ENCODE measurements at regions not wholly inside any gene's neighbourhood (a gene's known extent, or its start where the extent isn't known, plus 50 kb on each side); places are given as distances from the start of the nearest gene placed in this dataset.

DNA sequence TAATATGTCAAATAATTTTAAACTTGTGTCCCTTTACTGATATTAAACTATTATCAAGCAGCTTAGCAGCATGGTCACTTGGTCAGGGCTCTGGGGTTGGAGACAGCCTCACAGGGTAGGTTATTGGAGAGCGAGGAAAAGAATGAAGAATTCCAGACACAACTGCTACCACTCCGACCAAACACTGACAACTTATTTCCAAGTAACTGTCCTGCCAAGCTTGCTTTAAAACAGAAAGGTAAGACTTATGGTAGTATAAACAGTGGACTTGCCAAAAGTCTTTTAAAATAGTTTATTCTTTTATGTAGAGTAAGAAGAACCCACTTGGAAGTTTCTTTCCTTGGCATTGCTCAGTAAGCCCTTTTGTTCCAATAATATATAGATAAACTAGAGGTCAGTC is 364.1 kb downstream of the DEPDC1B start:
- TF ChIP-seq, protein P1, sequence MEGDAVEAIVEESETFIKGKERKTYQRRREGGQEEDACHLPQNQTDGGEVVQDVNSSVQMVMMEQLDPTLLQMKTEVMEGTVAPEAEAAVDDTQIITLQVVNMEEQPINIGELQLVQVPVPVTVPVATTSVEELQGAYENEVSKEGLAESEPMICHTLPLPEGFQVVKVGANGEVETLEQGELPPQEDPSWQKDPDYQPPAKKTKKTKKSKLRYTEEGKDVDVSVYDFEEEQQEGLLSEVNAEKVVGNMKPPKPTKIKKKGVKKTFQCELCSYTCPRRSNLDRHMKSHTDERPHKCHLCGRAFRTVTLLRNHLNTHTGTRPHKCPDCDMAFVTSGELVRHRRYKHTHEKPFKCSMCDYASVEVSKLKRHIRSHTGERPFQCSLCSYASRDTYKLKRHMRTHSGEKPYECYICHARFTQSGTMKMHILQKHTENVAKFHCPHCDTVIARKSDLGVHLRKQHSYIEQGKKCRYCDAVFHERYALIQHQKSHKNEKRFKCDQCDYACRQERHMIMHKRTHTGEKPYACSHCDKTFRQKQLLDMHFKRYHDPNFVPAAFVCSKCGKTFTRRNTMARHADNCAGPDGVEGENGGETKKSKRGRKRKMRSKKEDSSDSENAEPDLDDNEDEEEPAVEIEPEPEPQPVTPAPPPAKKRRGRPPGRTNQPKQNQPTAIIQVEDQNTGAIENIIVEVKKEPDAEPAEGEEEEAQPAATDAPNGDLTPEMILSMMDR (IDR thresholded peaks at IDR 0.05), result no peak
- no peak overlapping the region for H3K9ac ChIP-seq (ENCODE audit: low read depth in 2 of 2, low read length in 2 of 2)
- H3K9me3 ChIP-seq, result no peaks in the 10 kb centered on the region
- no peaks in the 10 kb centered on the region for H3K4me1 ChIP-seq
- no peak overlapping the region for H3K27ac ChIP-seq
- no peak for DNase-seq
- H3K36me3 ChIP-seq, result no peaks in the 10 kb centered on the region
- no peaks in the 10 kb centered on the region for H3K27me3 ChIP-seq
- intact Hi-C loops (cut with DNase I), result no loop called here
- no peak overlapping the region for H3K4me3 ChIP-seq

DNA sequence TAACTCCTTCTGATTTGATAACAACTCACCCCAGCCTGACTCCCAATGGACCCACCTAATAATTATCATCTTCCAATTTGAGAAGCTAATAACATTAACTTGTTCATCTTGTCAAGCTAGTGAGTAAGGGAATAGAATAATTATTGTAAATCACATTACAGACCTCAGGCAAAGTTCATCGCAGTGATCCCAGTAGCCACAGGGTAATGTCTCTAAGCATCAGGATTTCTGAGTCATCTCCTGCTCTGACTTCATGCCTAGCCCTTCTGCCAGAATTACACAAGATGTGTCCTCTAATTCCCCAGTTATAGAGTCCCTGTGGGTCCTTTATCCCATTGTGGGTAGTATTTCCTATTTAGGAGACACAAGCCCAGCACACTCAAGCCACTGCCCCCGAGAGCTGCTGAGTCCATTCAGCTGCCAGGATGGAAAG is 365.7 kb downstream of the DEPDC1B start:
- Histone ChIP-seq H3K4me3 (no peak overlapping the region), H3K27ac (no peak overlapping the region), H3K27me3 (no peaks in the 10 kb centered on the region), H3K9ac (ENCODE audit: low read depth in 2 of 2, low read length in 2 of 2) (no peak overlapping the region), H3K36me3 (no peaks in the 10 kb centered on the region), H3K9me3 (no peaks in the 10 kb centered on the region), H3K4me1 (no peaks in the 10 kb centered on the region)
- intact Hi-C loops (cut with DNase I), result no loop called here
- no peak for DNase-seq
- TF ChIP-seq, protein P1 (IDR thresholded peaks at IDR 0.05), result no peak

DNA sequence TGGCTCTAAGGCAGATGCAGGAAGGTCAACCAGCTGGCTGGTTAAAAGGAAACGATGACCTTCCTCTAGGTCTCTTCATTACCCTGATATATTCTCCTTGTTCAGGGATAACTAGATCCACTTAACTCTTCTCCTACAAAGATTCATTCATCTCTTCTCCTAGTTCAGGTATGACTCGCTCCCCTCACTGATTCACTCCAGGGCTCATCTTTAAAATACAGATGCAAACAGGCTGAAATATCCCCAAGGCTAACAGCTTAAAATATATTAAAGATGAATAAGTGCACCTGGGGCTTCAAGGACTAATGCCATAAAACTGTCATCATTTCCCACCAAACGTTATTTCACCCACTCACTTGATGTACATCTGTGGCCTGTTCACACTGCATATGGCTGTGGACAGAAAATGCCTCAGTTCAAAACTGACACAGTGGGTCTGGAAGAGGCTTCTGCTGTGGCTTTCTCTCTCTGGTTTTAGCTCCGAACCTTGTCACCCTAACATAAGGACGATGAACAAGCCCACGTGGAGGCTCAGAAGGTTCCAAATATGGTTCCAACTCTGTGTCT is 366.9 kb downstream of the DEPDC1B start:
- H3K36me3 ChIP-seq, result no peaks in the 10 kb centered on the region
- H3K9ac ChIP-seq (ENCODE audit: low read depth in 2 of 2, low read length in 2 of 2), result no peak overlapping the region
- intact Hi-C loops (cut with DNase I), result no loop called here
- no peak for DNase-seq
- H3K27me3 ChIP-seq, result no peaks in the 10 kb centered on the region
- H3K4me3 ChIP-seq, result no peak overlapping the region
- no peaks in the 10 kb centered on the region for H3K4me1 ChIP-seq
- TF ChIP-seq, protein P1 (IDR thresholded peaks at IDR 0.05), result no peak
- no peaks in the 10 kb centered on the region for H3K9me3 ChIP-seq
- no peak overlapping the region for H3K27ac ChIP-seq

DNA sequence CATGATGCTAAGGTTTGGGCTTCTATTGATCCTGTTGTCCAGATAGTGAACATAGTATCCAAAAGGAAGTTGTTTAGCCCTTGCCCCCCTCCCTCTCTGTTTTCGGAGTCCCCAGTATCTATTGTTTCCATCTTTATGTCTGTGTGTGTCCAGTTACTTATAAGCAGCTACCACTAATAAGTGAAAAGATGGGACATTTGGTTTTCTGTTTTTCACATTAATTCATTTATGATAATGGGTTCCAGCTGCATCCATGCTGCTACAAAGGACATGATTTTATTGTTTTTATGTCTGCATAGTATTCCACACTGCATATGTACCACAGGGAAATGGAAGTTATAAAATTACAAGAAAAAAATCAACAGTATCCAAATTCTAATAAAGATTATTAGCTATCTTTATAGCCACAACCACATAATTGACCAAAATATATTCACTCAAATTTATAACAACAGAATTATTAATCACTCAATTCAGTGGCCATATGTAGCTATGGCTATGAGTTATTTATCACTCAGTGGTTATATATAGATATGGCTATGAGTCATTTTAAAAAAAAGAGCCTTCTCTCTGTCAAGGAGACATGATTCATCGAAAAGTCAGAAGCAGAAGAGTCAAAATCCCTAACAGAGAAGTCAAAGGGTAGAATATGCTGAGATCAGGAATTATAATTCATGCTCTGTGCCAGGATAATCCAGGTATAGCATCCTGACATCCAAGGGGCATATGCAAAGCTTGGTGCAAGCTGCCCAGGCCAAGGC is 367.5 kb downstream of the DEPDC1B start:
- H3K27ac ChIP-seq, result no peak overlapping the region
- no peaks in the 10 kb centered on the region for H3K36me3 ChIP-seq
- H3K4me1 ChIP-seq, result no peaks in the 10 kb centered on the region
- H3K9me3 ChIP-seq, result no peaks in the 10 kb centered on the region
- no peak for DNase-seq
- H3K4me3 ChIP-seq, result no peak overlapping the region
- intact Hi-C loops (cut with DNase I), result no loop called here
- no peak overlapping the region for H3K9ac ChIP-seq (ENCODE audit: low read depth in 2 of 2, low read length in 2 of 2)
- TF ChIP-seq, protein P1 (IDR thresholded peaks at IDR 0.05), result no peak
- no peaks in the 10 kb centered on the region for H3K27me3 ChIP-seq

DNA sequence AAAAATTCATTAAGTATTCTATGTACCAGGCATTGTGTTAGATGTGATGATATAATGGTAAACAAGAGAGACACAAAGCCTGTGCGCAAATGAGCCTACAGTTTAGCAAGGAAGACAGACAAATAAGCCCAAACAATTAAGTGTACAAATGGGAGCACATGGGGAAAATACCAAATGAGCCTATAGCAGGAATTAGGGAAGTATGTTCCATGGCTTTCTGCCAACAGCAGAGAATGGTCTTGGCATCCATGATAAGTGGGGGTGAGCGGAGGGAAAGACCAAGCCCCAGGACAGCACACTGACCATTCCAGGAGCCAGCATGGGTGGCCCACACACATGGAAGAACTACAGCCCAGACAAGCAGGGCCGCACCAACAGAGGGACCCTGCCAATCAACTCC is 369.7 kb downstream of the DEPDC1B start:
- no peaks in the 10 kb centered on the region for H3K9me3 ChIP-seq
- TF ChIP-seq, protein P1 (IDR thresholded peaks at IDR 0.05), result no peak
- intact Hi-C loops (cut with DNase I), result no loop called here
- no peak overlapping the region for H3K4me3 ChIP-seq
- H3K27ac ChIP-seq, result no peak overlapping the region
- H3K27me3 ChIP-seq, result no peaks in the 10 kb centered on the region
- H3K9ac ChIP-seq (ENCODE audit: low read depth in 2 of 2, low read length in 2 of 2), result no peak overlapping the region
- no peak for DNase-seq
- H3K36me3 ChIP-seq, result no peaks in the 10 kb centered on the region
- no peaks in the 10 kb centered on the region for H3K4me1 ChIP-seq

Data from colonic mucosa (tissue), 4 donors.